DOHH2 (cell line): ENCODE measurements at regions not wholly inside any gene's neighbourhood (a gene's known extent, or its start where the extent isn't known, plus 50 kb on each side); places are given as distances from the start of the nearest gene placed in this dataset.

Experiments
- H3F3A ChIP-seq: fragments of 200-600 bp; sonication (generic), shearing (Covaris generic); 2 replicates; pipeline ENCODE4 v1.6.0; 2016; ENCODE audit warnings: antibody characterized with exemption, mild to moderate bottlenecking; ENCODE audit not compliant: control insufficient read depth, insufficient read depth
- H3K27ac ChIP-seq: fragments of 200-600 bp; sonication (generic); 2 replicates; pipeline ENCODE4 v1.5.1; 2014; ENCODE audit warnings: low read depth, mild to moderate bottlenecking, low read length, moderate library complexity
- H3K27me3 ChIP-seq: fragments of 200-600 bp; sonication (generic); 2 replicates; pipeline ENCODE4 v1.6.1; 2014; ENCODE audit warnings: mild to moderate bottlenecking, low read length, mixed read lengths; ENCODE audit not compliant: control insufficient read depth
- H3K36me3 ChIP-seq: fragments of 200-600 bp; sonication (generic); 2 replicates; pipeline ENCODE4 v1.6.1; 2014; ENCODE audit warnings: mild to moderate bottlenecking, low read length, moderate library complexity, mixed read lengths; ENCODE audit not compliant: control insufficient read depth
- H3K4me1 ChIP-seq: fragments of 200-600 bp; sonication (generic); 2 replicates; pipeline ENCODE4 v1.6.1; 2014; ENCODE audit warnings: mild to moderate bottlenecking, low read length, mixed read lengths; ENCODE audit not compliant: control insufficient read depth
- H3K4me2 ChIP-seq: fragments of 200-600 bp; sonication (generic); 2 replicates; pipeline ENCODE4 v1.6.0; 2014; ENCODE audit warnings: mild to moderate bottlenecking, low read length, moderate library complexity
- H3K4me3 ChIP-seq: fragments of 200-600 bp; sonication (generic); 2 replicates; pipeline ENCODE4 v1.5.1; 2014; ENCODE audit warnings: mild to moderate bottlenecking, low read length, mixed read lengths
- H3K79me2 ChIP-seq: fragments of 200-600 bp; sonication (generic); 2 replicates; pipeline ENCODE4 v1.6.1; 2014; ENCODE audit warnings: mild to moderate bottlenecking, low read length, mixed read lengths; ENCODE audit not compliant: control insufficient read depth
- H3K9me2 ChIP-seq: fragments of 200-600 bp; sonication (generic); replicated peaks from 2 replicates; pipeline ENCODE4 v1.6.1; 2014; ENCODE audit warnings: mild to moderate bottlenecking, low read length, mixed read lengths; ENCODE audit not compliant: control insufficient read depth
- H3K9me3 ChIP-seq: fragments of 200-600 bp; sonication (generic); 2 replicates; pipeline ENCODE4 v1.6.1; 2014; ENCODE audit warnings: antibody characterized with exemption, low read length, mixed read lengths; ENCODE audit not compliant: control insufficient read depth, insufficient read depth
- H4K20me1 ChIP-seq: fragments of 200-600 bp; sonication (generic); 2 replicates; pipeline ENCODE4 v1.6.0; 2014; ENCODE audit warnings: low read depth, mild to moderate bottlenecking, antibody characterized with exemption, low read length, moderate library complexity; ENCODE audit not compliant: control insufficient read depth, insufficient read depth
- EZH2phosphoT487 ChIP-seq: fragments of 200-600 bp; sonication (generic); IDR thresholded peaks from 2 replicates; pipeline ENCODE4 v1.6.1; 2017; ENCODE audit warnings: borderline replicate concordance, mild to moderate bottlenecking, antibody characterized with exemption, low read length, moderate library complexity, mixed read lengths
- TF ChIP-seq, protein P1 (sequence below): fragments of 200-600 bp; sonication (generic); IDR thresholded peaks from one replicate; pipeline ENCODE4 v1.5.1; 2014; ENCODE audit warnings: antibody characterized with exemption, mild to moderate bottlenecking, low read depth, low read length; ENCODE audit not compliant: poor library complexity, severe bottlenecking

DNA sequence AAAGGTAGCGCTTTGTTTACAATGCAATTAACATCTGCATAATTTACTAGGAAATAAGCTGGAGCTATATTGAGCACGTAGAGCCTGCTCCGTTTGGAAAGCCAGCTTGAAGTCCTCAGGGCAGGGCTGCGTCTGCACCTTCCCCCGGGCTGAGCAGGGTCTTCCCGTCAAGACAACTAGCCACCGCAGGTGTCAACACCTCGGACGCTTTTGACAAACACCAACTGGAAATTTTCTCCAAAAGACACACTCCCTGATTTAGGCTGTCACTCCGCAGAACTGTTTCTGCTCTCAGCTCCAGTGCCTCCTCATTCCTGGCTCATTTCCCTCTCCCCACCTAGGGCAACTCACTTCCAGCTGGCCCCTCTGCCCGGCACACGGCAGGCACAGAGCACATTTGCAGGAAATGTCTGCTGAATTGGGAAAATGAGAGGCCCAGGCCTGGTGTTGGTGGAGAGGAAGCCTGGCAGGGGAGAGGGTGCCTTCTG is 170.3 kb downstream of the MAF start:
- TF ChIP-seq EZH2phosphoT487, result no peak
- TF ChIP-seq, protein P1, sequence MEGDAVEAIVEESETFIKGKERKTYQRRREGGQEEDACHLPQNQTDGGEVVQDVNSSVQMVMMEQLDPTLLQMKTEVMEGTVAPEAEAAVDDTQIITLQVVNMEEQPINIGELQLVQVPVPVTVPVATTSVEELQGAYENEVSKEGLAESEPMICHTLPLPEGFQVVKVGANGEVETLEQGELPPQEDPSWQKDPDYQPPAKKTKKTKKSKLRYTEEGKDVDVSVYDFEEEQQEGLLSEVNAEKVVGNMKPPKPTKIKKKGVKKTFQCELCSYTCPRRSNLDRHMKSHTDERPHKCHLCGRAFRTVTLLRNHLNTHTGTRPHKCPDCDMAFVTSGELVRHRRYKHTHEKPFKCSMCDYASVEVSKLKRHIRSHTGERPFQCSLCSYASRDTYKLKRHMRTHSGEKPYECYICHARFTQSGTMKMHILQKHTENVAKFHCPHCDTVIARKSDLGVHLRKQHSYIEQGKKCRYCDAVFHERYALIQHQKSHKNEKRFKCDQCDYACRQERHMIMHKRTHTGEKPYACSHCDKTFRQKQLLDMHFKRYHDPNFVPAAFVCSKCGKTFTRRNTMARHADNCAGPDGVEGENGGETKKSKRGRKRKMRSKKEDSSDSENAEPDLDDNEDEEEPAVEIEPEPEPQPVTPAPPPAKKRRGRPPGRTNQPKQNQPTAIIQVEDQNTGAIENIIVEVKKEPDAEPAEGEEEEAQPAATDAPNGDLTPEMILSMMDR, result no peak
- H3K4me3 ChIP-seq, result no peak overlapping the region
- no peaks in the 10 kb centered on the region for H3K9me3 ChIP-seq
- no peaks in the 10 kb centered on the region for H3K79me2 ChIP-seq
- no peak overlapping the region for H3K4me2 ChIP-seq
- peaks cover 4% of the 10 kb centered on the region for H3K27me3 ChIP-seq
- no peaks in the 10 kb centered on the region for H3K4me1 ChIP-seq
- H3K36me3 ChIP-seq, result no peaks in the 10 kb centered on the region
- no peaks in the 10 kb centered on the region for H4K20me1 ChIP-seq
- H3K27ac ChIP-seq, result no peak overlapping the region
- H3F3A ChIP-seq, result no peaks in the 10 kb centered on the region
- H3K9me2 ChIP-seq, result no peaks in the 10 kb centered on the region

DNA sequence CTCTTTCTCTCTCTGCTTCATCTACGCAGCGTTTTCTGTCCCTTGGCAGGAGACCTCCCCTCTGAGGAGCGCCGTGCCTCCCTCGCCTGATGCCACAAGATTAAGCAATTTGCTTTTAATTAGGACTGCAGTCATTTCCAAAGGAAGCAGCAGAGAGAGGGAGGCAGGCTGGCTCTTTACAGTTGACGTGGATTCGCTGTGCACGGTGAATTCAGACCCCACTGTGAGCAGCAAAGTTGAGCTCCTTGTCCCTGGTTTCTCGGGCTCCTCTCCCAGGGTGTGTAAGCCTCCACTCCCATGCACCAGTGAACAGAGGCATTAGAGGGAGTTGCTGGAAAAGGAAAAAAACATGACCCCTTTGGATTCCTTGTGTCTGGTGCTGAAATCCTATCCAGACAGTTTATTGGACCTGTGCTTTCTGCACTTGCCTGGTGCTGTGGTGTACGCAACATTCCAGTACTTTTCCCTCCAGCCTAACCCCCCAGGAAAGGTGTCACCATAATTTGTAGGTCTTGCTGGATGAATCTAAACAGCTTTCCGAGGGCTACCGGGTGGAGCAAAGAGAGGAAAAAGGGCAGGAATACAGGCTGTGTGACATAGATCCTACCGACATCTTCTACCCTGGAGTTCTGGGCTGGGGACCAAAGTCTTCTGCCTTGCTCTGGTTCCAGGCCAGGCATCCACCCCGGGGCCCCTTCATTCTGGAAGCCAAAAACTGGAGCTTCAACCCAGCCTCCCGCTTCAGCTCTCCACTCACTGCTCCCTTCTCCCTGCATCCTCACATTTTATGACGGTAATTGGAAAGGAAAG is 171.0 kb downstream of the MAF start:
- Histone ChIP-seq H3K36me3 (no peaks in the 10 kb centered on the region), H3F3A (no peaks in the 10 kb centered on the region), H3K9me2 (no peaks in the 10 kb centered on the region), H4K20me1 (no peaks in the 10 kb centered on the region), H3K79me2 (no peaks in the 10 kb centered on the region), H3K4me1 (no peaks in the 10 kb centered on the region), H3K27me3 (peaks cover 4% of the 10 kb centered on the region), H3K4me3 (no peak overlapping the region), H3K4me2 (no peak overlapping the region), H3K27ac (no peak overlapping the region), H3K9me3 (no peaks in the 10 kb centered on the region)
- TF ChIP-seq EZH2phosphoT487, result no peak
- TF ChIP-seq, protein P1, result no peak

DNA sequence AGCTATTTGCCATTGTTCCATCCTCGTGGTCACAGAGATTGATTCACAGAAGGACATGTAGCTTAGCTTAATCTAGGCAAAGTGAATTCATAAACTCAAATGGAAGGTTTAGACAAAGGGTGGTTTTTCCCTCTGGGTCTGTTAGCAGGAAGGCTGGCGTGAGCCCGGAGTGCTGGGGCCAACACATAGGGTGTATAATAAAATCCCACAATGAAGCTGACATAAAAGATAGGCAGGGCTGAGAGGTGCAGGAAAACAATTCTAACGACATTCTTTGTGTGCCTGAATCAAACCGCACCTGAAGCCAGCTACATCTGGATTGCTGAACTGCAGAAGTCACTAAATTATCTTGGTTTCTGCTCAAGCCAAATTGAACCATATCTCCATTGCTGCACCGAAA is 173.9 kb downstream of the MAF start:
- H3K9me2 ChIP-seq, result no peaks in the 10 kb centered on the region
- no peak overlapping the region for H3K4me3 ChIP-seq
- peaks cover 3% of the 10 kb centered on the region for H3K27me3 ChIP-seq
- no peaks in the 10 kb centered on the region for H3K79me2 ChIP-seq
- H3K9me3 ChIP-seq, result no peaks in the 10 kb centered on the region
- H3K36me3 ChIP-seq, result no peaks in the 10 kb centered on the region
- H3K4me1 ChIP-seq, result 0 out of 2 replicates have a peak, but pooled peaks cover 7% of the 10 kb centered on the region
- TF ChIP-seq, protein P1, result no peak
- no peak for TF ChIP-seq EZH2phosphoT487
- no peaks in the 10 kb centered on the region for H4K20me1 ChIP-seq
- H3K4me2 ChIP-seq, result no peak overlapping the region
- H3F3A ChIP-seq, result no peaks in the 10 kb centered on the region
- no peak overlapping the region for H3K27ac ChIP-seq
